ENCODE measurements at regions not wholly inside any gene's neighbourhood (a gene's known extent, or its start where the extent isn't known, plus 50 kb on each side); places are given as distances from the start of the nearest gene placed in this dataset.

- Histone ChIP-seq H3K36me3 (ENCODE audit: insufficient read depth, low read length) (no peaks in the 10 kb centered on the region), H3K4me1 (ENCODE audit: insufficient read depth, low read length) (peaks cover 7% of the 10 kb centered on the region; the same call in 1 of the 2 replicates), H3K9me3 (ENCODE audit: control insufficient read depth, insufficient read depth, low read length) (no peaks in the 10 kb centered on the region), H3K9ac (ENCODE audit: low read depth, low read length) (no peak overlapping the region)
Measured at GRCh38 chr11:127607487-127608085, 607.0 kb upstream of the KIRREL3 start.

- H3K9me3 ChIP-seq (ENCODE audit: control insufficient read depth, insufficient read depth, low read length) = no peaks in the 10 kb centered on the region
- no peak overlapping the region for H3K9ac ChIP-seq (ENCODE audit: low read depth, low read length)
- H3K4me1 ChIP-seq (ENCODE audit: insufficient read depth, low read length) = no peaks in the 10 kb centered on the region; the same call in 1 of the 2 replicates
- no peaks in the 10 kb centered on the region for H3K36me3 ChIP-seq (ENCODE audit: insufficient read depth, low read length)
Measured at GRCh38 chr11:127601578-127601977, 601.0 kb upstream of the KIRREL3 start.

- Histone ChIP-seq H3K36me3 (ENCODE audit: insufficient read depth, low read length) (no peaks in the 10 kb centered on the region), H3K9ac (ENCODE audit: low read depth, low read length) (no peak overlapping the region), H3K9me3 (ENCODE audit: control insufficient read depth, insufficient read depth, low read length) (no peaks in the 10 kb centered on the region), H3K4me1 (ENCODE audit: insufficient read depth, low read length) (no peaks in the 10 kb centered on the region; the same call in 1 of the 2 replicates)
Measured at GRCh38 chr11:127600674-127601073, 600.1 kb upstream of the KIRREL3 start.

- Histone ChIP-seq H3K4me1 (ENCODE audit: insufficient read depth, low read length) (no peaks in the 10 kb centered on the region; the same call in 1 of the 2 replicates), H3K9me3 (ENCODE audit: control insufficient read depth, insufficient read depth, low read length) (no peaks in the 10 kb centered on the region), H3K36me3 (ENCODE audit: insufficient read depth, low read length) (no peaks in the 10 kb centered on the region), H3K9ac (ENCODE audit: low read depth, low read length) (no peak overlapping the region)
Measured at GRCh38 chr11:127598476-127598875, 597.9 kb upstream of the KIRREL3 start.

GRCh38 chr11:127596433-127596832 is 595.9 kb upstream of the KIRREL3 start:
- Histone ChIP-seq H3K4me1 (ENCODE audit: insufficient read depth, low read length) (no peaks in the 10 kb centered on the region; the same call in 1 of the 2 replicates), H3K36me3 (ENCODE audit: insufficient read depth, low read length) (no peaks in the 10 kb centered on the region), H3K9me3 (ENCODE audit: control insufficient read depth, insufficient read depth, low read length) (no peaks in the 10 kb centered on the region), H3K9ac (ENCODE audit: low read depth, low read length) (no peak overlapping the region)

GRCh38 chr11:127592371-127592770 is 591.8 kb upstream of the KIRREL3 start:
- no peaks in the 10 kb centered on the region for H3K36me3 ChIP-seq (ENCODE audit: insufficient read depth, low read length)
- H3K4me1 ChIP-seq (ENCODE audit: insufficient read depth, low read length) = no peaks in the 10 kb centered on the region
- H3K9ac ChIP-seq (ENCODE audit: low read depth, low read length) = no peak overlapping the region
- H3K9me3 ChIP-seq (ENCODE audit: control insufficient read depth, insufficient read depth, low read length) = no peaks in the 10 kb centered on the region

- H3K36me3 ChIP-seq (ENCODE audit: insufficient read depth, low read length) = no peaks in the 10 kb centered on the region
- no peaks in the 10 kb centered on the region for H3K4me1 ChIP-seq (ENCODE audit: insufficient read depth, low read length)
- H3K9me3 ChIP-seq (ENCODE audit: control insufficient read depth, insufficient read depth, low read length) = no peaks in the 10 kb centered on the region
- H3K9ac ChIP-seq (ENCODE audit: low read depth, low read length) = no peak overlapping the region
Measured at GRCh38 chr11:127590314-127590713, 589.7 kb upstream of the KIRREL3 start.

- Histone ChIP-seq H3K9ac (ENCODE audit: low read depth, low read length) (no peak overlapping the region), H3K4me1 (ENCODE audit: insufficient read depth, low read length) (no peaks in the 10 kb centered on the region), H3K36me3 (ENCODE audit: insufficient read depth, low read length) (no peaks in the 10 kb centered on the region), H3K9me3 (ENCODE audit: control insufficient read depth, insufficient read depth, low read length) (no peaks in the 10 kb centered on the region)
Measured at GRCh38 chr11:127588431-127588830, 587.9 kb upstream of the KIRREL3 start.

GRCh38 chr11:127587511-127587910 is 586.9 kb upstream of the KIRREL3 start:
- Histone ChIP-seq H3K36me3 (ENCODE audit: insufficient read depth, low read length) (no peaks in the 10 kb centered on the region), H3K9me3 (ENCODE audit: control insufficient read depth, insufficient read depth, low read length) (no peaks in the 10 kb centered on the region), H3K9ac (ENCODE audit: low read depth, low read length) (no peak overlapping the region), H3K4me1 (ENCODE audit: insufficient read depth, low read length) (no peaks in the 10 kb centered on the region)

GRCh38 chr11:127576210-127576609 is 575.6 kb upstream of the KIRREL3 start:
- Histone ChIP-seq H3K9ac (ENCODE audit: low read depth, low read length) (no peak overlapping the region), H3K4me1 (ENCODE audit: insufficient read depth, low read length) (peaks cover 9% of the 10 kb centered on the region; the same call in 1 of the 2 replicates), H3K36me3 (ENCODE audit: insufficient read depth, low read length) (no peaks in the 10 kb centered on the region), H3K9me3 (ENCODE audit: control insufficient read depth, insufficient read depth, low read length) (no peaks in the 10 kb centered on the region)

- Histone ChIP-seq H3K9me3 (ENCODE audit: control insufficient read depth, insufficient read depth, low read length) (no peaks in the 10 kb centered on the region), H3K4me1 (ENCODE audit: insufficient read depth, low read length) (peaks cover 9% of the 10 kb centered on the region; the same call in 1 of the 2 replicates), H3K9ac (ENCODE audit: low read depth, low read length) (no peak overlapping the region), H3K36me3 (ENCODE audit: insufficient read depth, low read length) (no peaks in the 10 kb centered on the region)
Measured at GRCh38 chr11:127574478-127574877, 573.9 kb upstream of the KIRREL3 start.

- no peak overlapping the region for H3K9ac ChIP-seq (ENCODE audit: low read depth, low read length)
- peaks cover 4% of the 10 kb centered on the region; the same call in 1 of the 2 replicates for H3K4me1 ChIP-seq (ENCODE audit: insufficient read depth, low read length)
- H3K36me3 ChIP-seq (ENCODE audit: insufficient read depth, low read length) = no peaks in the 10 kb centered on the region
- no peaks in the 10 kb centered on the region for H3K9me3 ChIP-seq (ENCODE audit: control insufficient read depth, insufficient read depth, low read length)
Measured at GRCh38 chr11:127568891-127569290, 568.3 kb upstream of the KIRREL3 start.

- Histone ChIP-seq H3K9ac (ENCODE audit: low read depth, low read length) (no peak overlapping the region), H3K9me3 (ENCODE audit: control insufficient read depth, insufficient read depth, low read length) (no peaks in the 10 kb centered on the region), H3K4me1 (ENCODE audit: insufficient read depth, low read length) (peaks cover 4% of the 10 kb centered on the region; the same call in 1 of the 2 replicates), H3K36me3 (ENCODE audit: insufficient read depth, low read length) (no peaks in the 10 kb centered on the region)
Measured at GRCh38 chr11:127567237-127567932, 566.8 kb upstream of the KIRREL3 start.

GRCh38 chr11:127564810-127565209 is 564.2 kb upstream of the KIRREL3 start:
- H3K36me3 ChIP-seq (ENCODE audit: insufficient read depth, low read length) = no peaks in the 10 kb centered on the region
- no peak overlapping the region for H3K9ac ChIP-seq (ENCODE audit: low read depth, low read length)
- H3K4me1 ChIP-seq (ENCODE audit: insufficient read depth, low read length) = peaks cover 4% of the 10 kb centered on the region; the same call in 1 of the 2 replicates
- no peaks in the 10 kb centered on the region for H3K9me3 ChIP-seq (ENCODE audit: control insufficient read depth, insufficient read depth, low read length)

- no peak overlapping the region for H3K9ac ChIP-seq (ENCODE audit: low read depth, low read length)
- H3K9me3 ChIP-seq (ENCODE audit: control insufficient read depth, insufficient read depth, low read length) = no peaks in the 10 kb centered on the region
- peaks cover 4% of the 10 kb centered on the region; the same call in 1 of the 2 replicates for H3K4me1 ChIP-seq (ENCODE audit: insufficient read depth, low read length)
- no peaks in the 10 kb centered on the region for H3K36me3 ChIP-seq (ENCODE audit: insufficient read depth, low read length)
Measured at GRCh38 chr11:127559978-127560377, 559.4 kb upstream of the KIRREL3 start.

Data from ES-I3 (cell line).